GM12874 (cell line): ENCODE measurements at regions not wholly inside any gene's neighbourhood (a gene's known extent, or its start where the extent isn't known, plus 50 kb on each side); places are given as distances from the start of the nearest gene placed in this dataset.

Experiments used
- CTCF ChIP-seq: IDR thresholded peaks from 2 replicates; pipeline ENCODE4 v1.5.1; 2011; ENCODE audit warnings: low read depth, mild to moderate bottlenecking, control low read depth, low read length, moderate library complexity; ENCODE audit not compliant: insufficient read depth

- no peak for TF ChIP-seq CTCF
Measured at GRCh38 chr5:4361753-4362152, 766.1 kb downstream of the IRX1 start.

GRCh38 chr5:4362411-4362810 lies 766.8 kb downstream of the IRX1 start:
- no peak for TF ChIP-seq CTCF

GRCh38 chr5:4363045-4363444 lies 767.4 kb downstream of the IRX1 start:
- TF ChIP-seq CTCF = no peak

- no peak for TF ChIP-seq CTCF
Measured at GRCh38 chr5:4366628-4367027, 771.0 kb downstream of the IRX1 start.

GRCh38 chr5:4370218-4370617 lies 769.9 kb upstream of the ADAMTS16 start:
- TF ChIP-seq CTCF = no peak

GRCh38 chr5:4372481-4372880 lies 767.6 kb upstream of the ADAMTS16 start:
- no peak for TF ChIP-seq CTCF

- no peak for TF ChIP-seq CTCF
Measured at GRCh38 chr5:4373051-4373820, 766.9 kb upstream of the ADAMTS16 start.

- TF ChIP-seq CTCF = no peak
Measured at GRCh38 chr5:4374866-4375265, 765.3 kb upstream of the ADAMTS16 start.
